Kidney (tissue), 13 donors: ENCODE measurements at regions not wholly inside any gene's neighbourhood (a gene's known extent, or its start where the extent isn't known, plus 50 kb on each side); places are given as distances from the start of the nearest gene placed in this dataset.

Source experiments
- DNase-seq, 5 donors: peaks; one replicate each; pipeline ENCODE4 v3.0.0-alpha.2; 2013 to 2020
- FAIRE-seq: peaks from 2 replicates; lab custom pipeline; 2012; peaks lifted over from hg19 to GRCh38; lab: Jason Lieb, UNC
- H3K27ac ChIP-seq, 2 donors: one replicate each; pipeline ENCODE4 v1.7.0; 2013; ENCODE audit warnings: low read depth in 2 of 2, low read length in 2 of 2, inconsistent platforms in 1 of 2
- H3K27me3 ChIP-seq: one replicate; pipeline ENCODE4 v1.7.1; 2013; ENCODE audit warnings: low read length, inconsistent platforms; ENCODE audit not compliant: control insufficient read depth, insufficient read depth
- H3K36me3 ChIP-seq, 3 donors: one replicate each; pipeline versions ENCODE4 v1.7.0 to v1.7.1; 2013; ENCODE audit warnings: low read length in 3 of 3, control low read depth in 1 of 3, inconsistent platforms in 1 of 3; ENCODE audit not compliant: insufficient read depth in 3 of 3, control insufficient read depth in 2 of 3
- H3K4me1 ChIP-seq, 3 donors: one replicate each; pipeline versions ENCODE4 v1.7.0 to v1.7.1; 2013; ENCODE audit warnings: low read length in 3 of 3, inconsistent platforms in 1 of 3, low read depth in 1 of 3; ENCODE audit not compliant: control insufficient read depth in 2 of 3, insufficient read depth in 2 of 3
- H3K4me3 ChIP-seq, 3 donors: one replicate each; pipeline versions ENCODE4 v1.7.0 to v1.8.1; 2013; ENCODE audit warnings: low read length in 3 of 3, control low read depth in 1 of 3, inconsistent platforms in 1 of 3
- H3K9ac ChIP-seq, 3 donors: one replicate each; pipeline versions ENCODE4 v1.7.0 to v1.7.1; 2013; ENCODE audit warnings: low read length in 3 of 3, control low read depth in 1 of 3, inconsistent platforms in 1 of 3
- H3K9me3 ChIP-seq, 3 donors: one replicate each; pipeline versions ENCODE4 v1.7.0 to v1.7.1; 2013; ENCODE audit warnings: low read length in 3 of 3, control low read depth in 1 of 3, inconsistent platforms in 1 of 3; ENCODE audit not compliant: control insufficient read depth in 2 of 3, insufficient read depth in 1 of 3
- intact Hi-C: fragments of 100-400 bp; cut with DNase I; formaldehyde crosslinking; loops from one replicate; pipeline ENCODE4 v1.11.1; 2022
- TF ChIP-seq, protein P1 (sequence below): IDR thresholded peaks from 3 replicates; pipeline ENCODE4 v1.5.1; 2012; ENCODE audit warnings: mild to moderate bottlenecking, moderate library complexity, borderline replicate concordance; ENCODE audit not compliant: insufficient read depth; ENCODE audit errors: extremely low read depth
- donor health status: control.
- donor health status: control.
- donor health status: control.
- donor health status: control.
- donor health status: control.
- donor health status: DM: yes; HTN: yes; CAD: no.
- donor health status: Normal renal cell carcinoma (clear cell type).

- H3K9ac ChIP-seq = no peak overlapping the region
- no peak for FAIRE-seq
- no peaks in the 10 kb centered on the region for H3K27me3 ChIP-seq
- no peaks in the 10 kb centered on the region for H3K36me3 ChIP-seq
- no peak overlapping the region for H3K4me3 ChIP-seq
- H3K4me1 ChIP-seq = no peaks in the 10 kb centered on the region
- H3K9me3 ChIP-seq = no peaks in the 10 kb centered on the region
- no peak for DNase-seq
- intact Hi-C loops = no loop called here
- TF ChIP-seq, protein P1, sequence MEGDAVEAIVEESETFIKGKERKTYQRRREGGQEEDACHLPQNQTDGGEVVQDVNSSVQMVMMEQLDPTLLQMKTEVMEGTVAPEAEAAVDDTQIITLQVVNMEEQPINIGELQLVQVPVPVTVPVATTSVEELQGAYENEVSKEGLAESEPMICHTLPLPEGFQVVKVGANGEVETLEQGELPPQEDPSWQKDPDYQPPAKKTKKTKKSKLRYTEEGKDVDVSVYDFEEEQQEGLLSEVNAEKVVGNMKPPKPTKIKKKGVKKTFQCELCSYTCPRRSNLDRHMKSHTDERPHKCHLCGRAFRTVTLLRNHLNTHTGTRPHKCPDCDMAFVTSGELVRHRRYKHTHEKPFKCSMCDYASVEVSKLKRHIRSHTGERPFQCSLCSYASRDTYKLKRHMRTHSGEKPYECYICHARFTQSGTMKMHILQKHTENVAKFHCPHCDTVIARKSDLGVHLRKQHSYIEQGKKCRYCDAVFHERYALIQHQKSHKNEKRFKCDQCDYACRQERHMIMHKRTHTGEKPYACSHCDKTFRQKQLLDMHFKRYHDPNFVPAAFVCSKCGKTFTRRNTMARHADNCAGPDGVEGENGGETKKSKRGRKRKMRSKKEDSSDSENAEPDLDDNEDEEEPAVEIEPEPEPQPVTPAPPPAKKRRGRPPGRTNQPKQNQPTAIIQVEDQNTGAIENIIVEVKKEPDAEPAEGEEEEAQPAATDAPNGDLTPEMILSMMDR = no peak
- no peak overlapping the region for H3K27ac ChIP-seq
These were observed 365.3 kb downstream of the MCTP2 start for GRCh38 chr15:94596707-94597106.

DNA sequence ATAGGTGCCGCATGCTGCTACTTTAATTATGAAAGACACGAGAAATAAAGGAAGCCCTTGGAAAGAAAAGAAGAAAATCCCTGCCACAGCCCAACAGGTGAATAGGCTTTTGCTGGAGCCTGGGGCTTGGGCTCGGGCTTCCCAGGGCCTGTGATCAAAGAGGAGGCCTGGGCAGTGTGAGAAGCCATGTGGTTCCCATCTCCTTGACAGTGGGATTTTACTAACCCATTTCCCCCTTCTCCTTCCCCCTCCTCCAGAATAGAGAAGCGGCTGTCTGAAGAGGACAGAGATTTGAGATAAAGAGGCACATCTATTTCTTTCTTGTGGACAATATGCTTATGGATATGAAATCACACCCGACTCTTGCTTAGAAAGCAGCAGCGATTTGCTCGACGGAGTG is 369.1 kb downstream of the MCTP2 start:
- H3K4me3 ChIP-seq = no peak overlapping the region
- no peaks in the 10 kb centered on the region for H3K9me3 ChIP-seq
- DNase-seq (peak in 3 of 5 donors; percentile 14 to 69 (median 34)), FAIRE-seq (no peak)
- H3K4me1 ChIP-seq = no peaks in the 10 kb centered on the region
- TF ChIP-seq, protein P1 = no peak
- H3K27ac ChIP-seq = no peak overlapping the region
- H3K36me3 ChIP-seq = no peaks in the 10 kb centered on the region
- intact Hi-C loops = no loop called here
- H3K9ac ChIP-seq = no peak overlapping the region
- no peaks in the 10 kb centered on the region for H3K27me3 ChIP-seq

GRCh38 chr15:94602754-94603470 is 371.6 kb downstream of the MCTP2 start:
- DNase-seq = peak in 1 of 5 donors; percentile 54

More at GRCh38 chr15:94602754-94603470, 371.6 kb downstream of the MCTP2 start:
- no peak for FAIRE-seq
- Histone ChIP-seq H3K27me3 (no peaks in the 10 kb centered on the region), H3K4me3 (no peak overlapping the region), H3K9me3 (no peaks in the 10 kb centered on the region), H3K9ac (no peak overlapping the region), H3K36me3 (no peaks in the 10 kb centered on the region), H3K4me1 (no peaks in the 10 kb centered on the region), H3K27ac (no peak overlapping the region)
- TF ChIP-seq, protein P1 = no peak
- intact Hi-C loops = no loop called here
